ENCODE measurements at regions not wholly inside any gene's neighbourhood (a gene's known extent, or its start where the extent isn't known, plus 50 kb on each side); places are given as distances from the start of the nearest gene placed in this dataset.

DNA sequence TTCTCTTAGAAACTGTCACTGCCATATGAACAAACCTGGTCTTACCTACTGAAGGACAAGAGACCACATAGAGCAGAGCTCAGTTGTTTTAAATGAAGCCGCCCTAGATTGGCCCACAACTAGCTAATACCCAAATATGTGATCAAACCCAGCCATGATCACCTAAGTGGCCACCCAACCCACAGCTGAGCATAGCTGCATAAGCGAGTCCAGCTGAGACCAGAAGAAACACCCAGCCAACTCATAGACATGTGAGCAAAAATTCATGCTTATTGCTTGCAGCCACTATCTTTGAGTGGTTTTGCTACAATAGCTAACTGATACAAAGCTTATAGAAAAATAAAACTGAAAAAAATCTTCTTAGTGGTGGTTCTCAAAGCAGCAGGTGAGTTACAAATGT lies 124.3 kb upstream of the CPNE4 start:
- TF ChIP-seq, protein P1, sequence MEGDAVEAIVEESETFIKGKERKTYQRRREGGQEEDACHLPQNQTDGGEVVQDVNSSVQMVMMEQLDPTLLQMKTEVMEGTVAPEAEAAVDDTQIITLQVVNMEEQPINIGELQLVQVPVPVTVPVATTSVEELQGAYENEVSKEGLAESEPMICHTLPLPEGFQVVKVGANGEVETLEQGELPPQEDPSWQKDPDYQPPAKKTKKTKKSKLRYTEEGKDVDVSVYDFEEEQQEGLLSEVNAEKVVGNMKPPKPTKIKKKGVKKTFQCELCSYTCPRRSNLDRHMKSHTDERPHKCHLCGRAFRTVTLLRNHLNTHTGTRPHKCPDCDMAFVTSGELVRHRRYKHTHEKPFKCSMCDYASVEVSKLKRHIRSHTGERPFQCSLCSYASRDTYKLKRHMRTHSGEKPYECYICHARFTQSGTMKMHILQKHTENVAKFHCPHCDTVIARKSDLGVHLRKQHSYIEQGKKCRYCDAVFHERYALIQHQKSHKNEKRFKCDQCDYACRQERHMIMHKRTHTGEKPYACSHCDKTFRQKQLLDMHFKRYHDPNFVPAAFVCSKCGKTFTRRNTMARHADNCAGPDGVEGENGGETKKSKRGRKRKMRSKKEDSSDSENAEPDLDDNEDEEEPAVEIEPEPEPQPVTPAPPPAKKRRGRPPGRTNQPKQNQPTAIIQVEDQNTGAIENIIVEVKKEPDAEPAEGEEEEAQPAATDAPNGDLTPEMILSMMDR (IDR thresholded peaks at IDR 0.05), result no peak
- TF ChIP-seq POLR2AphosphoS5 (IDR thresholded peaks at IDR 0.05), result no peak

Data from sigmoid colon (tissue), 4 donors.